SU-DHL-6 (cell line): ENCODE measurements at regions not wholly inside any gene's neighbourhood (a gene's known extent, or its start where the extent isn't known, plus 50 kb on each side); places are given as distances from the start of the nearest gene placed in this dataset.

ENCODE experiments used
- H2AFZ ChIP-seq: fragments of 200-600 bp; sonication (generic); 2 replicates; pipeline ENCODE4 v1.6.1; 2014; ENCODE audit warnings: low read depth, mild to moderate bottlenecking, moderate library complexity, mixed read lengths, antibody characterized with exemption, low read length; ENCODE audit not compliant: severe bottlenecking
- H3F3A ChIP-seq: fragments of 200-600 bp; shearing (Covaris generic); 2 replicates; pipeline ENCODE4 v1.6.0; 2016; ENCODE audit warnings: antibody characterized with exemption, mild to moderate bottlenecking; ENCODE audit not compliant: insufficient read depth
- H3K27ac ChIP-seq: fragments of 200-600 bp; sonication (generic); 2 replicates; pipeline ENCODE4 v1.5.1; 2016; ENCODE audit warnings: low read depth, mild to moderate bottlenecking, low read length, moderate library complexity, mixed read lengths
- H3K27me3 ChIP-seq: fragments of 200-600 bp; sonication (generic), shearing (Covaris generic); 2 replicates; pipeline ENCODE4 v1.6.0; 2014; ENCODE audit warnings: mild to moderate bottlenecking, low read length
- H3K36me3 ChIP-seq: fragments of 200-600 bp; sonication (generic); 2 replicates; pipeline ENCODE4 v1.6.1; 2014; ENCODE audit warnings: mild to moderate bottlenecking, low read length, mixed read lengths
- H3K4me2 ChIP-seq: fragments of 300-600, 200-600 bp; shearing (Covaris generic), sonication (generic); 2 replicates; pipeline ENCODE4 v1.6.0; 2014; ENCODE audit warnings: low read length, low read depth, mild to moderate bottlenecking; ENCODE audit not compliant: poor library complexity, severe bottlenecking
- H3K4me3 ChIP-seq: fragments of 200-600 bp; sonication (generic); 2 replicates; pipeline ENCODE4 v1.5.1; 2014; ENCODE audit warnings: antibody characterized with exemption, low read length, mild to moderate bottlenecking, mixed read lengths; ENCODE audit not compliant: insufficient read depth, poor library complexity, severe bottlenecking
- H3K79me2 ChIP-seq: fragments of 200-600 bp; sonication (generic); 2 replicates; pipeline ENCODE4 v1.6.1; 2014; ENCODE audit warnings: mild to moderate bottlenecking, low read length, moderate library complexity; ENCODE audit not compliant: insufficient read depth
- H3K9ac ChIP-seq: fragments of 200-600 bp; sonication (generic); 2 replicates; pipeline ENCODE4 v1.7.0; 2014; ENCODE audit warnings: mild to moderate bottlenecking, low read length
- H3K9me2 ChIP-seq: fragments of 200-600 bp; sonication (generic); replicated peaks from 2 replicates; pipeline ENCODE4 v1.6.1; 2014; ENCODE audit warnings: low read length; ENCODE audit not compliant: insufficient read depth
- H3K9me3 ChIP-seq: fragments of 200-600 bp; sonication (generic); 2 replicates; pipeline ENCODE4 v1.6.1; 2014; ENCODE audit warnings: low read length, mixed read lengths; ENCODE audit not compliant: insufficient read depth
- H4K20me1 ChIP-seq: fragments of 200-600 bp; sonication (generic); 2 replicates; pipeline ENCODE4 v1.6.1; 2014; ENCODE audit warnings: low read depth, mild to moderate bottlenecking, antibody characterized with exemption, low read length, moderate library complexity, mixed read lengths
- CTCF ChIP-seq: fragments of 200-600 bp; sonication (generic); IDR thresholded peaks from one replicate; pipeline ENCODE4 v1.5.1; 2017; ENCODE audit warnings: antibody characterized with exemption, mild to moderate bottlenecking, low read length, moderate library complexity; ENCODE audit not compliant: insufficient read depth, poor library complexity, severe bottlenecking
- EZH2phosphoT487 ChIP-seq: fragments of 200-600 bp; sonication (generic), shearing (Covaris generic); conservative IDR thresholded peaks from 2 replicates; pipeline ENCODE4 v1.6.1; 2018; ENCODE audit warnings: mild to moderate bottlenecking, antibody characterized with exemption, low read length, moderate library complexity, mixed read lengths

- Histone ChIP-seq H3K27me3 (no peaks in the 10 kb centered on the region), H3K9me2 (no peaks in the 10 kb centered on the region), H3K9me3 (no peaks in the 10 kb centered on the region), H2AFZ (no peak overlapping the region), H3K79me2 (no peaks in the 10 kb centered on the region), H3F3A (no peaks in the 10 kb centered on the region), H4K20me1 (no peaks in the 10 kb centered on the region), H3K36me3 (no peaks in the 10 kb centered on the region), H3K4me3 (no peak overlapping the region), H3K27ac (no peak overlapping the region), H3K9ac (no peak overlapping the region), H3K4me2 (no peak overlapping the region)
- TF ChIP-seq CTCF: no peak
- no peak for TF ChIP-seq EZH2phosphoT487
These were observed 117.6 kb upstream of the OTOS start for GRCh38 chr2:240257940-240258580.

- H2AFZ ChIP-seq: no peak overlapping the region
- no peaks in the 10 kb centered on the region for H3K9me2 ChIP-seq
- no peaks in the 10 kb centered on the region for H3K79me2 ChIP-seq
- TF ChIP-seq CTCF (no peak), EZH2phosphoT487 (no peak)
- H3F3A ChIP-seq: no peaks in the 10 kb centered on the region
- no peaks in the 10 kb centered on the region for H3K27me3 ChIP-seq
- no peak overlapping the region for H3K9ac ChIP-seq
- no peak overlapping the region for H3K4me3 ChIP-seq
- H4K20me1 ChIP-seq: no peaks in the 10 kb centered on the region
- no peak overlapping the region for H3K4me2 ChIP-seq
- no peak overlapping the region for H3K27ac ChIP-seq
- no peaks in the 10 kb centered on the region for H3K9me3 ChIP-seq
- no peaks in the 10 kb centered on the region for H3K36me3 ChIP-seq
These were observed 118.2 kb upstream of the OTOS start for GRCh38 chr2:240258685-240259084.

- H3K36me3 ChIP-seq: no peaks in the 10 kb centered on the region
- H3K4me2 ChIP-seq: no peak overlapping the region
- H3K9me2 ChIP-seq: no peaks in the 10 kb centered on the region
- H3K4me3 ChIP-seq: no peak overlapping the region
- H3K9ac ChIP-seq: no peak overlapping the region
- no peak overlapping the region for H3K27ac ChIP-seq
- no peaks in the 10 kb centered on the region for H3F3A ChIP-seq
- H3K9me3 ChIP-seq: no peaks in the 10 kb centered on the region
- no peaks in the 10 kb centered on the region for H3K27me3 ChIP-seq
- H4K20me1 ChIP-seq: no peaks in the 10 kb centered on the region
- H2AFZ ChIP-seq: no peak overlapping the region
- no peak for TF ChIP-seq EZH2phosphoT487
- TF ChIP-seq CTCF: no peak
- no peaks in the 10 kb centered on the region for H3K79me2 ChIP-seq
These were observed 118.9 kb upstream of the OTOS start for GRCh38 chr2:240259201-240259923.
